Loucy (cell line): ENCODE measurements at regions not wholly inside any gene's neighbourhood (a gene's known extent, or its start where the extent isn't known, plus 50 kb on each side); places are given as distances from the start of the nearest gene placed in this dataset.

Source experiments
- CTCF ChIP-seq: fragments of 200-600 bp; sonication (generic); conservative IDR thresholded peaks from 2 replicates; pipeline ENCODE4 v1.5.1; 2014; ENCODE audit warnings: mild to moderate bottlenecking, antibody characterized with exemption, low read length
- EZH2phosphoT487 ChIP-seq: fragments of 200-600 bp; IDR thresholded peaks from 2 replicates; pipeline ENCODE4 v1.6.1; 2018; ENCODE audit warnings: antibody characterized with exemption, mild to moderate bottlenecking, moderate library complexity, borderline replicate concordance

DNA sequence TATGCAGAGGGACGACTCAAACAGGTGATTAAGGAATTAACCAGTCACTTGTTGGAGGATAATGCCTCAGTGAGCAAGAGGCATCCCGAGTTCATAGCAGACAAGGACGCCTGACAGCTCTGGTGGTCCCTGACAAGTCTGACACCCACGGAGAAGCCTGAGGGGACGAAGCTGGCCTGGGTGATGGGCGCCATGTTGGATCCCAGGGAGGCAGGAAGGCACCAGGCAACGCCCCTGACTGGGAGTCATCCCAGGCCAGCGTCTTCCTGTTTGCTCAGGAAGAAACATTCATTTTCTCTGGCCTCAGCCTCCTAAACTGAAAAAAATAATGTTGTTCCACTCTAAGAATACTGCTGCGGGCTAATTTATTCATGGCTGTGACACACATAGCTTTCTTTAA, 92.1 kb upstream of the ATP8B1 start:
- TF ChIP-seq CTCF (no peak), EZH2phosphoT487 (no peak)
